H9 (cell line): ENCODE measurements at regions not wholly inside any gene's neighbourhood (a gene's known extent, or its start where the extent isn't known, plus 50 kb on each side); places are given as distances from the start of the nearest gene placed in this dataset.

Experiments
- DNase-seq: peaks from one replicate; pipeline ENCODE4 v3.0.0-alpha.2; 2017
- H2AFZ ChIP-seq: one replicate; pipeline ENCODE4 v1.6.1; 2013; ENCODE audit warnings: mild to moderate bottlenecking, low read length, control low read depth, moderate library complexity
- H2AK5ac ChIP-seq: 2 replicates; pipeline ENCODE4 v1.6.1; 2013; ENCODE audit warnings: low read length, control low read depth, mixed read lengths; ENCODE audit not compliant: insufficient read length
- H2BK120ac ChIP-seq: one replicate; pipeline ENCODE4 v1.6.1; 2013; ENCODE audit warnings: low read depth, mild to moderate bottlenecking, low read length, control low read depth, inconsistent platforms; ENCODE audit not compliant: poor library complexity, severe bottlenecking
- H2BK12ac ChIP-seq: 2 replicates; pipeline ENCODE4 v1.6.1; 2013; ENCODE audit warnings: low read length, control low read depth, mixed read lengths, low read depth; ENCODE audit not compliant: insufficient read length
- H2BK15ac ChIP-seq: 2 replicates; pipeline ENCODE4 v1.6.1; 2013; ENCODE audit warnings: low read depth, low read length, control low read depth
- H2BK20ac ChIP-seq: one replicate; pipeline ENCODE4 v1.6.1; 2013; ENCODE audit warnings: low read depth, mild to moderate bottlenecking, low read length, control low read depth, inconsistent platforms; ENCODE audit not compliant: poor library complexity, severe bottlenecking
- H2BK5ac ChIP-seq: 2 replicates; pipeline ENCODE4 v1.6.1; 2013; ENCODE audit warnings: low read length, control low read depth, mixed read lengths; ENCODE audit not compliant: insufficient read length
- H3K14ac ChIP-seq: 2 replicates; pipeline ENCODE4 v1.6.1; 2013; ENCODE audit warnings: low read length, control low read depth; ENCODE audit not compliant: insufficient read depth
- H3K18ac ChIP-seq: 2 replicates; pipeline ENCODE4 v1.6.1; 2013; ENCODE audit warnings: low read depth, mild to moderate bottlenecking, mixed read lengths, low read length, control low read depth; ENCODE audit not compliant: insufficient read length
- H3K23ac ChIP-seq: 2 replicates; pipeline ENCODE4 v1.6.1; 2013; ENCODE audit warnings: low read length, control low read depth, mixed read lengths, low read depth; ENCODE audit not compliant: insufficient read length
- H3K23me2 ChIP-seq: 2 replicates; pipeline ENCODE4 v1.6.1; 2013; ENCODE audit warnings: low read depth, mild to moderate bottlenecking, mixed read lengths, low read length, control low read depth; ENCODE audit not compliant: insufficient read length, poor library complexity, severe bottlenecking
- H3K27ac ChIP-seq: 2 replicates; pipeline ENCODE4 v1.5.1; 2013; ENCODE audit warnings: low read length, control low read depth, mixed read lengths, low read depth; ENCODE audit not compliant: insufficient read length
- H3K27me3 ChIP-seq: 2 replicates; pipeline ENCODE4 v1.6.1; 2013; ENCODE audit warnings: low read length, control low read depth, inconsistent platforms; ENCODE audit not compliant: insufficient read depth
- H3K4ac ChIP-seq: 2 replicates; pipeline ENCODE4 v1.6.1; 2013; ENCODE audit warnings: low read depth, mild to moderate bottlenecking, control low read depth, inconsistent platforms, low read length, moderate library complexity
- H3K4me1 ChIP-seq: 2 replicates; pipeline ENCODE4 v1.6.1; 2013; ENCODE audit warnings: low read length, control low read depth, inconsistent platforms; ENCODE audit not compliant: insufficient read depth
- H3K4me2 ChIP-seq: 2 replicates; pipeline ENCODE4 v1.6.1; 2013; ENCODE audit warnings: low read length, control low read depth, mixed read lengths; ENCODE audit not compliant: insufficient read length, insufficient read depth
- H3K56ac ChIP-seq: 2 replicates; pipeline ENCODE4 v1.6.1; 2013; ENCODE audit warnings: low read depth, mild to moderate bottlenecking, mixed read lengths, low read length, control low read depth; ENCODE audit not compliant: insufficient read length
- H3K79me1 ChIP-seq: 2 replicates; pipeline ENCODE4 v1.6.1; 2013; ENCODE audit warnings: low read depth, mild to moderate bottlenecking, moderate library complexity, low read length, control low read depth, inconsistent platforms; ENCODE audit not compliant: insufficient read depth, poor library complexity, severe bottlenecking
- H3K79me2 ChIP-seq: 2 replicates; pipeline ENCODE4 v1.6.1; 2013; ENCODE audit warnings: low read length, control low read depth, inconsistent platforms; ENCODE audit not compliant: insufficient read depth
- H3K9ac ChIP-seq: 2 replicates; pipeline ENCODE4 v1.6.1; 2013; ENCODE audit warnings: low read length, control low read depth, mixed read lengths; ENCODE audit not compliant: insufficient read length; ENCODE audit errors: extremely low read depth
- H3K9me3 ChIP-seq: one replicate; pipeline ENCODE4 v1.6.1; 2013; ENCODE audit warnings: low read depth, low read length, inconsistent platforms; ENCODE audit not compliant: control insufficient read depth
- H3T11ph ChIP-seq: one replicate; pipeline ENCODE4 v1.6.1; 2013; ENCODE audit warnings: mild to moderate bottlenecking, low read length, control low read depth, inconsistent platforms
- H4K20me1 ChIP-seq: one replicate; pipeline ENCODE4 v1.6.1; 2013; ENCODE audit not compliant: control insufficient read depth, insufficient read length, insufficient read depth
- H4K5ac ChIP-seq: 2 replicates; pipeline ENCODE4 v1.6.1; 2013; ENCODE audit warnings: low read depth, mild to moderate bottlenecking, mixed read lengths, low read length, control low read depth; ENCODE audit not compliant: insufficient read length
- H4K8ac ChIP-seq: replicated peaks from 2 replicates; pipeline ENCODE4 v1.6.1; 2013; ENCODE audit warnings: low read length, control low read depth, mixed read lengths, low read depth; ENCODE audit not compliant: insufficient read length
- H4K91ac ChIP-seq: 2 replicates; pipeline ENCODE4 v1.6.1; 2013; ENCODE audit warnings: low read depth, mild to moderate bottlenecking, moderate library complexity, mixed read lengths, low read length, control low read depth; ENCODE audit not compliant: insufficient read length
- H3K27ac Mint-ChIP-seq, 3 experiments: 2 replicates in 2 of 3; 3 replicates in 1 of 3; pipeline ENCODE4 v1.8.0; 2020 to 2021; ENCODE audit warnings: mixed read lengths in 3 of 3, mild to moderate bottlenecking in 1 of 3, moderate library complexity in 1 of 3
- H3K27me3 Mint-ChIP-seq: 2 replicates; pipeline ENCODE4 v1.8.0; 2021; ENCODE audit warnings: low read depth, mild to moderate bottlenecking, moderate library complexity, mixed read lengths
- H3K36me3 Mint-ChIP-seq, 3 experiments: 2 replicates in 2 of 3; 3 replicates in 1 of 3; pipeline ENCODE4 v1.8.0; 2020 to 2021; ENCODE audit warnings: low read depth in 3 of 3, mixed read lengths in 3 of 3; ENCODE audit not compliant: insufficient read depth in 1 of 3
- H3K4me1 Mint-ChIP-seq, 2 experiments: 2 replicates each; pipeline ENCODE4 v1.8.0; 2020; ENCODE audit warnings: mixed read lengths in 2 of 2
- H3K4me3 Mint-ChIP-seq, 2 experiments: 2 replicates in 1 of 2; 3 replicates in 1 of 2; pipeline ENCODE4 v1.8.0; 2020 to 2021; ENCODE audit warnings: mild to moderate bottlenecking in 2 of 2, mixed read lengths in 2 of 2, moderate library complexity in 1 of 2
- H3K9me3 Mint-ChIP-seq, 2 experiments: 2 replicates in 1 of 2; 3 replicates in 1 of 2; pipeline ENCODE4 v1.8.0; 2020; ENCODE audit warnings: mild to moderate bottlenecking in 2 of 2, mixed read lengths in 2 of 2, moderate library complexity in 1 of 2
- CTCF ChIP-seq: fragments of 200-600 bp; sonication (generic); conservative IDR thresholded peaks from 3 replicates; pipeline ENCODE4 v1.8.0; 2021; ENCODE audit warnings: antibody characterized with exemption, mild to moderate bottlenecking
- WGBS: extraction: QIAGEN DNeasy Blood & Tissue Kit; methylation state at CpG from one replicate; pipeline ENCODE4 v1.1.7; 2013; ENCODE audit warnings: missing lambda C conversion rate, low lambda C conversion rate, mixed read lengths; ENCODE audit not compliant: insufficient read length; ENCODE audit errors: extremely low coverage; 5-methylcytosine and 5-hydroxymethylcytosine counted together

DNA sequence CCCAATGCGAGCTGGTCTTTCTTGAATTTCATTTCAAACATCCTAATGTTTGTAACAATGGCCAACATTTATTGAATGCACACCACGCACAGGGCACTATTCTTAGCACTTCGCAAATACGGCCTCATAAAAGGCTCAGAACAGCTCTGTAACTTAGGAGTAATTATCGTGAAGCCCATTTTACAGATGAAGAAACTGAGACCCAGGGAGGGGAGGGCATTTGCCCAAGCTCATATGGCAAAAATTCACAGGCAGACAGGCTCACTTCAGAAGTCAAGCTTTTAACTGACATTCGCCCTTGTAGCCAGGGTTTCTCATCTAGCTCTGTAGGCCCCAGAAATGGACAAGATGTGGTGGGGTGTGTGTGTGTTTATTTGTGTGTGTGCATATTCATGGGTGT is 60.3 kb upstream of the TBX3 start:
- no peak overlapping the region for H4K8ac ChIP-seq
- H3K36me3 Mint-ChIP-seq = no peaks in the 10 kb centered on the region
- H3K14ac ChIP-seq = no peak overlapping the region
- H3K27ac Mint-ChIP-seq = no peak overlapping the region
- no peak overlapping the region for H3K27ac ChIP-seq
- no CpG with 5 or more reads among the region's 6 CpGs for WGBS
- H2BK15ac ChIP-seq = no peak overlapping the region
- H3K4ac ChIP-seq = no peak overlapping the region
- no peak overlapping the region for H3K23ac ChIP-seq
- H3K56ac ChIP-seq = no peak overlapping the region
- H3K9me3 Mint-ChIP-seq = no peaks in the 10 kb centered on the region; a peak in 1 of 5 replicates
- no peak overlapping the region for H4K5ac ChIP-seq
- no peak overlapping the region for H3K18ac ChIP-seq
- no peaks in the 10 kb centered on the region; the same call in 1 of the 2 replicates for H3K4me1 ChIP-seq
- no peak overlapping the region for H4K91ac ChIP-seq
- H2BK120ac ChIP-seq = no peak overlapping the region
- no peaks in the 10 kb centered on the region for H3K23me2 ChIP-seq
- H3K27me3 ChIP-seq = no peaks in the 10 kb centered on the region; the same call in 1 of the 2 replicates
- H4K20me1 ChIP-seq = no peaks in the 10 kb centered on the region
- no peak overlapping the region for H3K4me2 ChIP-seq
- no peak overlapping the region for H3K9ac ChIP-seq
- DNase-seq = no peak
- H3K9me3 ChIP-seq = no peaks in the 10 kb centered on the region
- TF ChIP-seq CTCF = no peak
- no peak overlapping the region for H2BK20ac ChIP-seq
- H3K4me3 Mint-ChIP-seq = no peak overlapping the region
- H3T11ph ChIP-seq = no peak overlapping the region
- H2AK5ac ChIP-seq = no peak overlapping the region
- no peak overlapping the region for H2BK5ac ChIP-seq
- H3K79me2 ChIP-seq = no peaks in the 10 kb centered on the region
- peaks cover 6% of the 10 kb centered on the region for H3K27me3 Mint-ChIP-seq
- no peak overlapping the region for H2BK12ac ChIP-seq
- H3K79me1 ChIP-seq = no peaks in the 10 kb centered on the region
- peaks cover 16 to 26% of the 10 kb centered on the region in 2 experiments for H3K4me1 Mint-ChIP-seq
- no peak overlapping the region for H2AFZ ChIP-seq
